Activated naive CD8-positive, alpha-beta T cell treated with anti-CD3 and anti-CD28 coated beads, Interleukin-2, amount 50 U/mL, for 16 hours (primary cell): ENCODE measurements at regions not wholly inside any gene's neighbourhood (a gene's known extent, or its start where the extent isn't known, plus 50 kb on each side); places are given as distances from the start of the nearest gene placed in this dataset.
"Not testable (repeated sequence)": the region's sequence is repeated elsewhere in the genome, so short reads cannot be mapped to it uniquely, and the experiment has no call there.

Experiments used
- DNase-seq: peaks from one replicate; pipeline ENCODE4 v3.0.0-alpha.2; 2020; ENCODE audit warnings: low read depth, low spot score

DNA sequence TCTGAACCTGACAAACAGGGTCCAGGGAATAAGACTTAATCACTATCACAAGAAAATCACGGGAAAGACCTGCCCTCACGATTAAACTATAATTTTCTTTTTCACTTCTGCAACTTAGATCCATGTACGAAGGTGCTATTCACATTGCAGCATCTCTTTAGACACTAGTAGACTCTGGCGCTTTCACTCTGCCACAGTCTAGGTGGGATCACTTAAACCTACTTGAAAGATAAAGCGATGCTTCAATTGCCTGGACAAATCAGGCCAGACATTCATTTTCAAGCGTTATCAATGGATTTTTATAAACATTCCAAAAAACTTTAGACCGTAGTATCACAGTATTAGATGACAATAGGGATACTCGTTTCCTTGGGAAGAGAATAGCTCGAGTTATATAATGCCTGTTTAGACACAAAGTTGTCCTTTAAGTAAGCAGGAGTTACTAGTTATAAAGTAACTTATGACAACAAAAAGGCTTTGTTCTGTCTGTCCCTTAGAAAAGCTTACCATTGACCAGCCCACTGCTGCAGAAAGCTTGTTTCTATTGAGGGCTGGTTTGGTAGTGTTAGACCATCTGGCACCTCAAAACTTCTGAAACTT is 367.3 kb downstream of the UTRN start:
- no peak for DNase-seq

- no peak for DNase-seq
Observed at GRCh38 chr6:144653885-144654505, 368.9 kb downstream of the UTRN start.

DNA sequence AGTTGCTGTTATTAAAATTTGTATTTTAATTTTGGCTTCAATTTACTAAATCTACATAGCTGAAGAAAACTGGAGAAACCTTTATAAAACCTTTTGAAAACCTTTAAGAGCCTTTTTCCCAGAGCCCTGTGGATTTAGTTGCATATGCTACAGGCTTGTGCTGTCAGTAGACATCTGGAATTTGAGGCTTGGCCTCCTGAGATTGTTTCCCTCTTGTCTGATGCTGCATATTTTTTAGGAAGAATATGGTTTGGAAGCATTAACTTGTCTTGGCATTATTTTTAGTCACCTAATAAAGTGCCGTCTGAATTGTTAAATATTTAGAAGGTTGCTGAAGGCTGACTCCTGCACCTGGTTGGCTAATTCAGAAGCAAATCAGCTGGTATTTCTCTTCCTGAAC is 369.4 kb downstream of the UTRN start:
- no peak for DNase-seq

DNA sequence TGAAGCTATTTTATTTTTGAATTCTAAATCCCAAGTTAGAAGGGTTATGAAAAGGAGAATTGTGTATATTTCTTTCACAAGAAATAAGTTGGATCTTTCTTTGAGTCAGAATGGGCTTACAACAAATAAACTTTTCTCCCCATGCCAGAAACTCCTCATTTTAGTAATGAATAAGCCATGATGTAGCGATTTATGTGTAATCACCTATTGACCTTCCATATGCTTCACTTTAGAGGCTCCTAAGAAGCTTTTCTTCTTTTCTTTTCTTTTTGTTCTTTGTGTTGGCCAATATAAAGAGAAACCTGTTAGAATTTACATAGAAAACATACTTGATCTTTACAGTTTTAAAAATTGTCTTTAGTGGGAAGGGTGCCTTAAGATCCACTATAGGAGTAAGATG is 370.2 kb downstream of the UTRN start:
- DNase-seq = no peak

- no peak for DNase-seq
Observed at GRCh38 chr6:144657691-144658090, 372.6 kb downstream of the UTRN start.

DNA sequence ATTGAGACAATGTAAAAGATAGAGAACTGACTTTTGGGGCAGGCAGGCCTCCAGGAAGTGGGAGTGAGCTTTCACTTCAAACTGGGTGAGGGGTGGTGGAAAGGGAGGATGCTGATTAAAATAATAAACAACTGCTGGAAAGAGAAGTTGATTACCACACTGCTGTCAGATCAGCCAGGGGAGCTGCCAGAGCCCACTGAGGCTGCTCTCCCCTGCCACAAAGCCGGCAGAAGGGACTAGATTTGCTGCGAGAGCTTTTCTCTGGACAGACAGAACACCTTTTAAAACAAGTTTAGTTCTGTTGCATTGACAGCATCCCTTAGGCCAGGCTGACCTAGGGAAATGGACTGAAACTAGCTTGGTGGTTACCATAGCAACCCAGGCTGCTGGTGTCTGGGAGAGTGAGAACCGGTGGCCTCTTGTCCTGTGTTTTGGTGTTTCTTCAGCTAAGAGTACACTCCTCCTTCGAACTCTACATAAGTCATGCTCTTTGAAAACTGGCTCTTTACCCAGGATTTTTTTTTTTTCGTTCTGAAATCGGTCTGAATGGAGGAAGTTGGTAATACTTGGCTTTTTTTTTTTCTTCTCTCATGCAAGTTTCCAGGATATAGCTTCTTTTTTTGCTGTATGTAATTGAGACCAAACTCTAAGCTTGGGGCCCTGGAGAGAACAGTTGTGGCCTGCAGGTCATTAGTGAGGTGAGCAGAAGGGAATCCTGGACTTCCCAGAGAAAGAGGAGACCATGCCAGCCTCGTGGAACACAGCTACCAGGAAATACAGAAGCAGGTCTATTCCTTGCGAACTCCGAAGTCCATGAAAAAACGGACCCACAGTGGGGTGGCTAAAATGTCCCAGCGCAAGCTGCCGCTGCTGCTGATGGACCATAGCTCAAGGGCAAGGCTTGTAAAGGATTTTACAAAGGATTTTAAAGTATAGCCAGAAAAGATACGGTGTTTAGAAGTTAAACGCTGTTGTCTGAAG is 374.4 kb downstream of the UTRN start:
- no peak for DNase-seq

GRCh38 chr6:144660561-144661115 is 375.5 kb downstream of the UTRN start:
- no peak for DNase-seq

DNA sequence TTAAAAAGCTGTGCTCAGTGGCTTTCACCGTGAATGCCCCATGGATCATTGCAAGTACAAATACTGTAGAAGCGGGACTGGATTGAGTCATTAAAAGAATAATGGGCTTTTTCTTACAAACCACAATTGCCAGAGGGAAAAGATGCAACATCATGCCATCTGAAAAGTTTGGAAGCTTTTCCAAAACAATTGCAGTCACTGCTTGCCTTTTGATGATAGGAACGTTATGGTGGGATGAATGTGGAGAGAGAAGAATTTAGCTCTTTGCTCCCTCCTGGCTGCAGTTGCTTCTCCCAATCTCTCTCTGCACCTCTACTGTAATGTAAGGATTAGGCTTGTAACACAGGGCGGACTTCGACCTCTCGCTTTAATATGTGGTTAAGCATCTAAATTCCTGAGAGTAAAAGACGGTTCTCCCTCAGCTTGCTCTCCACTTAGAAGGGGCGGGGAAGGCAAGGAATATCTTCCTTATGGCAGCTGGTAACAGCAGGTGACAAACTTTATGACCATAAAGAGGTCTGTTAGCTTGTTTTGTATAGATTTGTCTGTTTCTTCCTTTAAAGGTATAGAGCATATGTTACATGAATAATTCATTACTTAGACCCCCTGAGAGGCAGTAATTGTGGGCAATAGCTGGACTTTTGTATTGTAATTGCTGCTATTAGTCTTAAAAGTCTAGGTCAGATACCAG is 376.1 kb downstream of the UTRN start:
- DNase-seq = no peak

- no peak for DNase-seq
Observed at GRCh38 chr6:144662812-144663365, 377.8 kb downstream of the UTRN start.

GRCh38 chr6:144664281-144664680 is 379.1 kb downstream of the UTRN start:
- DNase-seq = no peak

GRCh38 chr6:144664947-144665346 is 379.8 kb downstream of the UTRN start:
- DNase-seq = no peak

DNA sequence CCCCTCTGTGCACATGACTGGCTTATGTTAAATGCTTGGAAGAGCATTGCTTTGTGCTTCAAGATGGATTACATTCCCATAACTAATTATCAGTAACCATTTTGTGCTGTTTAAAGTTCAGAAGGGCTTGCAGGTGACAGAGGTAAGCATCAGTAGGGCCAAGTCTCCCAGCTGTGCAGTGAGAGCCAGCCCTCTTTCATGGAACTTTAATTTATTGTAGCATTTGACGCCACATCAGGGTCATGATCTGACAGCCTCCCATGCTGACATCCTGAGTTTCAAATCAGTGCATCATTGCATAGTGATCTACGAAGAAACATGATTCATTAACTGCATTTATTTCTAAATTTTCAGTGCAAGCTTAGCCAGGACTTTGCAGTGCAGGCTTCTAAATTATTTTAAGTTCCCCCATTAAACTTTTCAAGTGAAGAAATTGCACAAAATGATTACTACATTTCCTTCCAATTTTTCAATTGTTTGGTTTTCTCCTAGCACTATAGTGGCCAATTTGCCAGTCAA is 380.9 kb downstream of the UTRN start:
- DNase-seq = no peak

- no peak for DNase-seq
Observed at GRCh38 chr6:144666781-144667180, 381.6 kb downstream of the UTRN start.

GRCh38 chr6:144667532-144668503 is 382.7 kb downstream of the UTRN start:
- no peak for DNase-seq

- not testable (repeated sequence) for DNase-seq
Observed at GRCh38 chr6:144670259-144670658, 385.1 kb downstream of the UTRN start.

- no peak for DNase-seq
Observed at GRCh38 chr6:144673807-144674206, 388.7 kb downstream of the UTRN start.

GRCh38 chr6:144675231-144675861 is 390.2 kb downstream of the UTRN start:
- no peak for DNase-seq

DNA sequence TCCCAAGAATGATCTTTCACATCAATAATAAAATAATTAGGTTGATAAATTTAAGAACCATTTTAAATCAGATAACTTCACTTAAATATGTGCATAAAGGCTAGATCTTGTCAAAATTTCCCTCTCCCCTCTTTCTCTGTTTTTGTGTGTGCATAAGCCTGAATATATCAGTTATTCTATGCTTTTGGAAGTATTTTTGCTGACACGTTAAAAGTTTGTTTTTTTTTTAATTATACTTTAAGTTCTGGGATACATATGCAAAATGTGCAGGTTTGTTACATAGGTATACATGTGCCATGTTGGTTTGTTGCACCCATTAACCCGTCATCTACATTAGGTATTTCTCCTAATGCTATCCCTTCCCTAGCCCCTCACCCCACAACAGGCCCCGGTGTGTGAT is 391.2 kb downstream of the UTRN start:
- not testable (repeated sequence) for DNase-seq

- not testable (repeated sequence) for DNase-seq
Observed at GRCh38 chr6:144677263-144677662, 392.1 kb downstream of the UTRN start.
